ENCODE measurements at regions not wholly inside any gene's neighbourhood (a gene's known extent, or its start where the extent isn't known, plus 50 kb on each side); places are given as distances from the start of the nearest gene placed in this dataset.
A peak's percentile ranks its signal among the peaks of the same experiment; 100 is the strongest.

DNA sequence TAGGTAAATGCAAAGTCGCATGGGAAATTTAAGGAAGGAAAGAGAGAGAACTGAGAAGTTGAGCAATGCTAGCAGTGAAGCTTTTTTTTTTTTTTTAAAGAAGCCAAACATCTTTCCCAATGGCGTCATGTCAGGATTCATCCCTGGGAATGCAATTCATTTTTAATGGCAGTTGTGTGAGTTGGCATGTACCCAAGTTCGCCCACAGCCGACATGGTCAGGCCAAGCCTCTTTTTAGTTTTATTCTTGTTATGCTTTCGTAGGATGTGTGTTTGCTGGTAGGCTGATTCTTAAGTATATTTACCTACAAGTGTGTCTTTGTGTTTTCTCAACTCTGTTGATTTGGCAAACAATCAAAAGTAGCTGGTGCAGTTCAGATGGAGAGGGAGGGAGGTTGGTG is 127.6 kb upstream of the ITGA6 start:
- Histone ChIP-seq H3K4me3 (ENCODE audit: low read length in 3 of 3) (no peak overlapping the region), H3K9ac (ENCODE audit: low read length in 3 of 3) (no peak overlapping the region), H3K9me3 (ENCODE audit: control insufficient read depth in 2 of 3, insufficient read depth in 1 of 3, low read length in 3 of 3) (no peaks in the 10 kb centered on the region), H3K4me1 (ENCODE audit: control insufficient read depth in 2 of 3, insufficient read depth in 2 of 3, low read depth in 1 of 3, low read length in 3 of 3) (peaks cover 0 to 2% (median 0%) of the 10 kb centered on the region in 3 donors), H3K27me3 (ENCODE audit: control insufficient read depth, insufficient read depth, low read length) (no peaks in the 10 kb centered on the region), H3K36me3 (ENCODE audit: control insufficient read depth in 2 of 3, insufficient read depth in 3 of 3, low read length in 3 of 3) (no peaks in the 10 kb centered on the region), H3K27ac (ENCODE audit: low read depth in 2 of 2, low read length in 2 of 2) (no peak overlapping the region)
- DNase-seq (no peak), FAIRE-seq (no peak)
- intact Hi-C loops (cut with DNase I): no loop called here
- TF ChIP-seq, protein P1, sequence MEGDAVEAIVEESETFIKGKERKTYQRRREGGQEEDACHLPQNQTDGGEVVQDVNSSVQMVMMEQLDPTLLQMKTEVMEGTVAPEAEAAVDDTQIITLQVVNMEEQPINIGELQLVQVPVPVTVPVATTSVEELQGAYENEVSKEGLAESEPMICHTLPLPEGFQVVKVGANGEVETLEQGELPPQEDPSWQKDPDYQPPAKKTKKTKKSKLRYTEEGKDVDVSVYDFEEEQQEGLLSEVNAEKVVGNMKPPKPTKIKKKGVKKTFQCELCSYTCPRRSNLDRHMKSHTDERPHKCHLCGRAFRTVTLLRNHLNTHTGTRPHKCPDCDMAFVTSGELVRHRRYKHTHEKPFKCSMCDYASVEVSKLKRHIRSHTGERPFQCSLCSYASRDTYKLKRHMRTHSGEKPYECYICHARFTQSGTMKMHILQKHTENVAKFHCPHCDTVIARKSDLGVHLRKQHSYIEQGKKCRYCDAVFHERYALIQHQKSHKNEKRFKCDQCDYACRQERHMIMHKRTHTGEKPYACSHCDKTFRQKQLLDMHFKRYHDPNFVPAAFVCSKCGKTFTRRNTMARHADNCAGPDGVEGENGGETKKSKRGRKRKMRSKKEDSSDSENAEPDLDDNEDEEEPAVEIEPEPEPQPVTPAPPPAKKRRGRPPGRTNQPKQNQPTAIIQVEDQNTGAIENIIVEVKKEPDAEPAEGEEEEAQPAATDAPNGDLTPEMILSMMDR (IDR thresholded peaks at IDR 0.05; ENCODE audit: borderline replicate concordance, extremely low read depth, insufficient read depth): no peak

DNA sequence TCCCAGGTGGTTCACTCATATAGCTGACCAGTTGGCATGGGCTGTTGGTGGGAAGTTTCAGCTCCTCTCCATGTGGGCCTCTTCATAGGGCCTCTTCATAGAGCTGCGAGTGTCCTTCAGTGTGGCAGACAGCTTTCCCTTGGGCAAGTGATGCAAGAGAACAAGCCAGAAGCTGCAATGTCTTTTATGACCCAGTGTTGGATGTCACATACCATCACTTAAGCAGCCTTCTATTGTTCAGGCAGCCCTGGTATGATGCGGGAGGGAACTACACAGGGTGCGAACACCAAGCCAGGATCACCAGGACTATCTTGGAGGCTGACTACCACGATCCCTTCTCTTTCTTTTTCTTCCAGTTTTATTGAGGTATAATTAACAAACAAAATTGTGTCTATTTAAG is 126.5 kb upstream of the ITGA6 start:
- no peaks in the 10 kb centered on the region for H3K36me3 ChIP-seq (ENCODE audit: control insufficient read depth in 2 of 3, insufficient read depth in 3 of 3, low read length in 3 of 3)
- peaks cover 0 to 2% (median 0%) of the 10 kb centered on the region in 3 donors for H3K4me1 ChIP-seq (ENCODE audit: control insufficient read depth in 2 of 3, insufficient read depth in 2 of 3, low read depth in 1 of 3, low read length in 3 of 3)
- FAIRE-seq (no peak), DNase-seq (no peak)
- H3K27ac ChIP-seq (ENCODE audit: low read depth in 2 of 2, low read length in 2 of 2): no peak overlapping the region
- TF ChIP-seq, protein P1 (IDR thresholded peaks at IDR 0.05; ENCODE audit: borderline replicate concordance, extremely low read depth, insufficient read depth): no peak
- no peak overlapping the region for H3K4me3 ChIP-seq (ENCODE audit: low read length in 3 of 3)
- H3K27me3 ChIP-seq (ENCODE audit: control insufficient read depth, insufficient read depth, low read length): no peaks in the 10 kb centered on the region
- no peak overlapping the region for H3K9ac ChIP-seq (ENCODE audit: low read length in 3 of 3)
- intact Hi-C loops (cut with DNase I): no loop called here
- H3K9me3 ChIP-seq (ENCODE audit: control insufficient read depth in 2 of 3, insufficient read depth in 1 of 3, low read length in 3 of 3): no peaks in the 10 kb centered on the region

DNA sequence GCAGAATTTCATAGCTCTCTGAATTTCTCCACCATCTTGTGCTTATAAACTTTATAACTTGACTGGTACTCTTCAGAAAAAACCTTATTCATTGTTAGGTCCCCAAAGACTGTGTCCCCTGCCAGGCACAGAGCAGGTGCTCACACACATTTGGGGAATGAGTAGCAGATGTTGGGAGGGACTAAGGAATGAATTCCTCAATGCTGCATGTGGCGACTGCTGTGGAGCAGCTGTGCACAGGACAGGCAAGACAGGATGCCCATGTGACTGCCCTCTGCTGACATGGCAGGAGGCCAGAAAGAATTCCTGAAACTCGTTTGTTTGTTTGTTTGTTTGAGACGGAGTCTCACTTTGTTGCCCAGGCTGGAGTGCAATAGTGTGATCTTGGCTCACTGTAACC is 122.3 kb upstream of the ITGA6 start:
- H3K4me3 ChIP-seq (ENCODE audit: low read length in 3 of 3): no peak overlapping the region
- TF ChIP-seq, protein P1 (IDR thresholded peaks at IDR 0.05; ENCODE audit: borderline replicate concordance, extremely low read depth, insufficient read depth): no peak
- DNase-seq (no peak), FAIRE-seq (no peak)
- no peaks in the 10 kb centered on the region for H3K9me3 ChIP-seq (ENCODE audit: control insufficient read depth in 2 of 3, insufficient read depth in 1 of 3, low read length in 3 of 3)
- H3K9ac ChIP-seq (ENCODE audit: low read length in 3 of 3): no peak overlapping the region
- intact Hi-C loops (cut with DNase I): no loop called here
- H3K27me3 ChIP-seq (ENCODE audit: control insufficient read depth, insufficient read depth, low read length): no peaks in the 10 kb centered on the region
- no peaks in the 10 kb centered on the region for H3K36me3 ChIP-seq (ENCODE audit: control insufficient read depth in 2 of 3, insufficient read depth in 3 of 3, low read length in 3 of 3)
- H3K27ac ChIP-seq (ENCODE audit: low read depth in 2 of 2, low read length in 2 of 2): no peak overlapping the region
- H3K4me1 ChIP-seq (ENCODE audit: control insufficient read depth in 2 of 3, insufficient read depth in 2 of 3, low read depth in 1 of 3, low read length in 3 of 3): no peaks in the 10 kb centered on the region

DNA sequence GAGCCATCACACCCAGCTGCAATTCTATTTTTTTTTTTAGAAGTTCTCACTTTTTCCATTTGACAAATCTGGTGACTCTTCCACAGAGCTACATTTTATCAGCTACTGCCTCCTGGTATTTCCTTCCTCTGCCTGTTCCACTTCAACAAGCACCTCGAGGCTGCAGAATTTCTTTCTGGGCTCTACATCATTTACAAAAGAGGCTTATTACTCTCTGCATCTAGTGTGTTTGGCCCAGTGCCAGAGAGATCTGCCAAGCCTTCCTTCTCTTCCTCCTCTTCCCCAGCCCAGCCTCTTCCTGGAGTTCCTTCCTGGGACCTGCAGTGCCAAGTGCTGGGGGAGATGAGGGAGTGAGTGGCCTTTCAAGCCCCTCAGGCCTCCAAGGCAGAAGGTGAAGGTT is 119.6 kb upstream of the ITGA6 start:
- Histone ChIP-seq H3K9ac (ENCODE audit: low read length in 3 of 3) (no peak overlapping the region), H3K36me3 (ENCODE audit: control insufficient read depth in 2 of 3, insufficient read depth in 3 of 3, low read length in 3 of 3) (no peaks in the 10 kb centered on the region), H3K4me3 (ENCODE audit: low read length in 3 of 3) (no peak overlapping the region), H3K9me3 (ENCODE audit: control insufficient read depth in 2 of 3, insufficient read depth in 1 of 3, low read length in 3 of 3) (no peaks in the 10 kb centered on the region), H3K27me3 (ENCODE audit: control insufficient read depth, insufficient read depth, low read length) (no peaks in the 10 kb centered on the region), H3K27ac (ENCODE audit: low read depth in 2 of 2, low read length in 2 of 2) (no peak overlapping the region), H3K4me1 (ENCODE audit: control insufficient read depth in 2 of 3, insufficient read depth in 2 of 3, low read depth in 1 of 3, low read length in 3 of 3) (no peaks in the 10 kb centered on the region)
- TF ChIP-seq, protein P1 (IDR thresholded peaks at IDR 0.05; ENCODE audit: borderline replicate concordance, extremely low read depth, insufficient read depth): no peak
- peak in 2 of 5 donors; percentile 43 to 51 for DNase-seq
- intact Hi-C loops (cut with DNase I): no loop called here
- no peak for FAIRE-seq
